ENCODE measurements at regions not wholly inside any gene's neighbourhood (a gene's known extent, or its start where the extent isn't known, plus 50 kb on each side); places are given as distances from the start of the nearest gene placed in this dataset.

GRCh38 chr2:2728635-2729034 is 397.6 kb upstream of the MYT1L start:
- TF ChIP-seq EZH2 (IDR thresholded peaks at IDR 0.05; ENCODE audit: borderline replicate concordance), result no peak
- TF ChIP-seq CTCF (IDR thresholded peaks at IDR 0.05; ENCODE audit: poor library complexity), result no peak
